Kidney (tissue), 13 donors: ENCODE measurements at regions not wholly inside any gene's neighbourhood (a gene's known extent, or its start where the extent isn't known, plus 50 kb on each side); places are given as distances from the start of the nearest gene placed in this dataset.

Source experiments
- DNase-seq, 5 donors: peaks; one replicate each; pipeline ENCODE4 v3.0.0-alpha.2; 2013 to 2020
- FAIRE-seq: peaks from 2 replicates; lab custom pipeline; 2012; peaks lifted over from hg19 to GRCh38; lab: Jason Lieb, UNC
- H3K27ac ChIP-seq, 2 donors: one replicate each; pipeline ENCODE4 v1.7.0; 2013; ENCODE audit warnings: low read depth in 2 of 2, low read length in 2 of 2, inconsistent platforms in 1 of 2
- H3K27me3 ChIP-seq: one replicate; pipeline ENCODE4 v1.7.1; 2013; ENCODE audit warnings: low read length, inconsistent platforms; ENCODE audit not compliant: control insufficient read depth, insufficient read depth
- H3K36me3 ChIP-seq, 3 donors: one replicate each; pipeline versions ENCODE4 v1.7.0 to v1.7.1; 2013; ENCODE audit warnings: low read length in 3 of 3, control low read depth in 1 of 3, inconsistent platforms in 1 of 3; ENCODE audit not compliant: insufficient read depth in 3 of 3, control insufficient read depth in 2 of 3
- H3K4me1 ChIP-seq, 3 donors: one replicate each; pipeline versions ENCODE4 v1.7.0 to v1.7.1; 2013; ENCODE audit warnings: low read length in 3 of 3, inconsistent platforms in 1 of 3, low read depth in 1 of 3; ENCODE audit not compliant: control insufficient read depth in 2 of 3, insufficient read depth in 2 of 3
- H3K4me3 ChIP-seq, 3 donors: one replicate each; pipeline versions ENCODE4 v1.7.0 to v1.8.1; 2013; ENCODE audit warnings: low read length in 3 of 3, control low read depth in 1 of 3, inconsistent platforms in 1 of 3
- H3K9ac ChIP-seq, 3 donors: one replicate each; pipeline versions ENCODE4 v1.7.0 to v1.7.1; 2013; ENCODE audit warnings: low read length in 3 of 3, control low read depth in 1 of 3, inconsistent platforms in 1 of 3
- H3K9me3 ChIP-seq, 3 donors: one replicate each; pipeline versions ENCODE4 v1.7.0 to v1.7.1; 2013; ENCODE audit warnings: low read length in 3 of 3, control low read depth in 1 of 3, inconsistent platforms in 1 of 3; ENCODE audit not compliant: control insufficient read depth in 2 of 3, insufficient read depth in 1 of 3
- intact Hi-C: fragments of 100-400 bp; cut with DNase I; formaldehyde crosslinking; loops from one replicate; pipeline ENCODE4 v1.11.1; 2022
- TF ChIP-seq, protein P1 (sequence below): IDR thresholded peaks from 3 replicates; pipeline ENCODE4 v1.5.1; 2012; ENCODE audit warnings: mild to moderate bottlenecking, moderate library complexity, borderline replicate concordance; ENCODE audit not compliant: insufficient read depth; ENCODE audit errors: extremely low read depth
- donor health status: control.
- donor health status: control.
- donor health status: control.
- donor health status: control.
- donor health status: control.
- donor health status: DM: yes; HTN: yes; CAD: no.
- donor health status: Normal renal cell carcinoma (clear cell type).

DNA sequence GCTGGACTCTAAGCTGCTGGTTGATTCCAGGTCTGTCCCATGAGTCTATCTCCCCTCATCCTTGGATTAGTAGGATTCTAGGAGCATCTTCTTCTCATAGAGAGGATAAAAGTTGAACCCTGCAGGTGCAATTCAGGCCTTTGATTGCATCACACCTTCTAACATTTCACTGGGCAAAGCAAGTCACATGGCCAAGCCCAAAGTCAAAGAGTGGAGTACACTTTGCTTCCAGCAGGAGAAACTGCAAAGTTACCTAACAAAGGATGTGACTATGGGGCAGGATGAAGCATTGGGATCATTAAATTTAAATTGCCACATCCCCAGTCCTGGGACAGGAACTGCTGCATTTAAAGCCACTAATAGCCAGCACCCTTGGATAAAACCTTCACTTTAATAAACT, 51.0 kb upstream of the EGFLAM start:
- H3K4me1 ChIP-seq: no peaks in the 10 kb centered on the region
- no peaks in the 10 kb centered on the region for H3K27me3 ChIP-seq
- FAIRE-seq (no peak), DNase-seq (no peak)
- no peak overlapping the region for H3K9ac ChIP-seq
- intact Hi-C loops: no loop called here
- H3K9me3 ChIP-seq: no peaks in the 10 kb centered on the region
- H3K27ac ChIP-seq: no peak overlapping the region
- H3K4me3 ChIP-seq: no peak overlapping the region
- no peaks in the 10 kb centered on the region for H3K36me3 ChIP-seq
- TF ChIP-seq, protein P1, sequence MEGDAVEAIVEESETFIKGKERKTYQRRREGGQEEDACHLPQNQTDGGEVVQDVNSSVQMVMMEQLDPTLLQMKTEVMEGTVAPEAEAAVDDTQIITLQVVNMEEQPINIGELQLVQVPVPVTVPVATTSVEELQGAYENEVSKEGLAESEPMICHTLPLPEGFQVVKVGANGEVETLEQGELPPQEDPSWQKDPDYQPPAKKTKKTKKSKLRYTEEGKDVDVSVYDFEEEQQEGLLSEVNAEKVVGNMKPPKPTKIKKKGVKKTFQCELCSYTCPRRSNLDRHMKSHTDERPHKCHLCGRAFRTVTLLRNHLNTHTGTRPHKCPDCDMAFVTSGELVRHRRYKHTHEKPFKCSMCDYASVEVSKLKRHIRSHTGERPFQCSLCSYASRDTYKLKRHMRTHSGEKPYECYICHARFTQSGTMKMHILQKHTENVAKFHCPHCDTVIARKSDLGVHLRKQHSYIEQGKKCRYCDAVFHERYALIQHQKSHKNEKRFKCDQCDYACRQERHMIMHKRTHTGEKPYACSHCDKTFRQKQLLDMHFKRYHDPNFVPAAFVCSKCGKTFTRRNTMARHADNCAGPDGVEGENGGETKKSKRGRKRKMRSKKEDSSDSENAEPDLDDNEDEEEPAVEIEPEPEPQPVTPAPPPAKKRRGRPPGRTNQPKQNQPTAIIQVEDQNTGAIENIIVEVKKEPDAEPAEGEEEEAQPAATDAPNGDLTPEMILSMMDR: no peak

- Histone ChIP-seq H3K9ac (no peak overlapping the region), H3K36me3 (no peaks in the 10 kb centered on the region), H3K27ac (no peak overlapping the region), H3K4me3 (no peak overlapping the region), H3K27me3 (no peaks in the 10 kb centered on the region), H3K4me1 (no peaks in the 10 kb centered on the region), H3K9me3 (no peaks in the 10 kb centered on the region)
- no peak for DNase-seq
- TF ChIP-seq, protein P1: no peak
- no peak for FAIRE-seq
- intact Hi-C loops: no loop called here
These were observed 55.6 kb upstream of the EGFLAM start for GRCh38 chr5:38202741-38203140.

GRCh38 chr5:38200872-38201557, 57.3 kb upstream of the EGFLAM start:
- Histone ChIP-seq H3K9me3 (no peaks in the 10 kb centered on the region), H3K9ac (no peak overlapping the region), H3K4me3 (no peak overlapping the region), H3K27me3 (no peaks in the 10 kb centered on the region), H3K27ac (no peak overlapping the region), H3K36me3 (no peaks in the 10 kb centered on the region), H3K4me1 (no peaks in the 10 kb centered on the region)
- intact Hi-C loops: no loop called here
- TF ChIP-seq, protein P1: no peak
- no peak for FAIRE-seq
- no peak for DNase-seq
